ENCODE measurements at regions not wholly inside any gene's neighbourhood (a gene's known extent, or its start where the extent isn't known, plus 50 kb on each side); places are given as distances from the start of the nearest gene placed in this dataset.

DNA sequence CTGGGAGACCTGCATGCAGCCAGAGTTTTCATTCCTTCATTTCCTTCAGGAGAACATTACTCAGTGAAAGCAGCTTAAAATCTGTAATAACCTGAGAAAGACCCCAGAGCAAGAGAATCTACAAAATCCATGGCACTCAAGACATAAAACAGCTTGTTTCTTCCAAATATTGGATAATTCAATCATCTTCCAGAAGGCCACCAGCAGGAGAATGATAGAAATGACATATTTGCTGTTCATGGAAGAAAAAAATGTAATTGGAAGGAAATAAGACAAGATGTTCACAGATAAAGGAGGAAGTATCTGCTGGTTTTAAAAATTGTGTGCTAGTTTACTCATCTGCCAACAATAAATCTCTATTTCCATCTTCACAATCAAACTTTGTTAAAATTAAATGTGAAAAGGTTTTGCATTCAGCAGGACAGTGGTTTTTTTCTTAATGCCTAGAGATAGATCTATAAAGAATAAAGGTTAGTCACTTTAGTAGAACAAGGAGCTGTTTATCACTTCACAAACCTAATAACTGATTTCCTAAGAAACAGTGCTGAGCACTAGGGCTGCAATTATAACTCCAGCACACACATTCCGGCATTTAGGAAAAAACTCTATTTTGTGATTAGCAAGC, 530.8 kb downstream of the NSUN3 start:
- FAIRE-seq (no peak), DNase-seq (ENCODE audit: low spot score) (no peak)

DNA sequence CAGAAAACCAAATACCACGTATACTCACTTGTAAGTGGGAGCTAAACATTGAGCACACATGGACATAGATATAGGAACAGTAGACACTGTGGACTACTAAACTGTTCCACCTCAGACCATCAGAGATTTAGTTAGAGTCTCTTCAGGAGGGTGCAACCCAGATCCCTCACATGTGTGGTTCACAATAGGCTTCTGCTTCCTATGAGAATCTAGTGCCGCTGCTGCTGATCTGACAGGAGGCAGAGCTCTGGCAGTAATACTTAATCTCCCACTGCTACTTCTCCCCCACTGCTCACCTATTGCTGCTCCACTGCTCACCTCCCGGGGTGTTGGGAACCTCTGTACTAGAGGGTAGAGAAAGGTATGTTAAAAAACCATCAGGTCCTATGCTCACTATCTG, 533.3 kb downstream of the NSUN3 start:
- no peak for FAIRE-seq
- DNase-seq (ENCODE audit: low spot score), result no peak

DNA sequence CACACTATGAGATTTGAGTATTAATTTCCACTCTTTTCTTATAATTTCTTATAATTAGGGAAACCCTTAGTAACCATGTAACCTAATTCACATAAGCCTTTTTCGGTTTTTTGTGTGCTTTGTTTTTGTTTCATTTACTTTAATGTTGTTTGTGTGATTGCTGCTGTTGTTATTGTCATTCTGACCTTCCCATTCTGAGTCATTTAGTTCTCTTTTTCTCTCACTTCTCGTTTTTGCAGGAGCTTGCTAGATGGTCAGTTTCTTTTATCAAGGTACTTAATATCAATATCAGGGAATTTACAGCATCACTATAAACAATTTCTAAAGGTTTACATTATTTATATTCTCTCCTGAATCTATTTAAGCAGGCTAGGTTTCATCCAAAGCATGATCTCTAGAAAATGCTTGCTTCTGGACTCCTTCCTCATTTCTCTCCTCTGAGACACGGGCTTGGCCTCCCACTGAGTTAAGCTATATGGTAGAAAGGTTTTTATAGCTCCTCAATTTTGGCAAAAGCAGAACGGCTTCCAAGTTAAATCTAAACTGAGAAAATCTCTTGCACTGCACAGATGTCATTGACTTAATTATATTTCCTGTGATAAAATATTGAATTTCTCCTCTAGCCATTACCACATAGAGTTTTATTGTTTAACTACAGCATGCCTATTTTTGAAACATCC, 534.2 kb downstream of the NSUN3 start:
- no peak for DNase-seq (ENCODE audit: low spot score)
- no peak for FAIRE-seq

DNA sequence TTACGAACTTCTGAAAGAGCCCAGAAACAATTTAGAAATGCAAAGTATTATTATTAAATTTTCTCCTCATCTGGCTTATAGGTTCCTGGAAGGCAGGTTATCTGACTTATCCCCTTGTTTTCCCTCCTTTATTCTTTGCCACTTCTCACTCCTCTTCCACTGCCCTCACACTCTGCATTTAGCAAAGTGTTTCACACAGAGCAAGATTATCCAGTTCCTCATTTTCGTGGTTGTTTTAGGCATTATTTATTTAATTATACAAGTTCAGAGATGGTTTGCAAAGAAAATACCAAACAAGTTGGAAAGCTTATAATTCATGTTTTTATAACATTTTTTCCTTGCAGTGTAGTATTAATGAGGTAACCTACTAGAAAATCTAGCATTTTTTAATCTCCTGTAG, 544.9 kb downstream of the NSUN3 start:
- DNase-seq (ENCODE audit: low spot score), result no peak
- FAIRE-seq, result no peak

DNA sequence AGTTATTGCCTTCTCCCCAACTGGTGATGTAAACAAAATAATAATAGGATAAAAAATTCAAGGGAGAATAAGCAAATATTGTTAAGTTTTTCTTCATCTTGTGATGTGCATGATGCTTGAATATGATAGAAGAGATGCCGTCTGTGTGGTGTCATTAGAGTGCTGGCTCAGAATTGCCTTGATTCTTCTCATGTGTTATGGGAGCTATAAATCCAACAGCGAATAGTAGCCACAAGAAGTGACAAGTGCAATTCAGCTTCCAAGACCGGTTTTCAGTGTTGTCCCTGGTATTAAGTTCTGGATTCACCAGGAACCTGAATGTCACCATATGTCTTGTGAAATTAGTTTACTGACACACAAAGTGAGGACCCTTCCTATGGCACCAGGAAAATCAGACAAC, 547.0 kb downstream of the NSUN3 start:
- no peak for DNase-seq (ENCODE audit: low spot score)
- FAIRE-seq, result no peak

DNA sequence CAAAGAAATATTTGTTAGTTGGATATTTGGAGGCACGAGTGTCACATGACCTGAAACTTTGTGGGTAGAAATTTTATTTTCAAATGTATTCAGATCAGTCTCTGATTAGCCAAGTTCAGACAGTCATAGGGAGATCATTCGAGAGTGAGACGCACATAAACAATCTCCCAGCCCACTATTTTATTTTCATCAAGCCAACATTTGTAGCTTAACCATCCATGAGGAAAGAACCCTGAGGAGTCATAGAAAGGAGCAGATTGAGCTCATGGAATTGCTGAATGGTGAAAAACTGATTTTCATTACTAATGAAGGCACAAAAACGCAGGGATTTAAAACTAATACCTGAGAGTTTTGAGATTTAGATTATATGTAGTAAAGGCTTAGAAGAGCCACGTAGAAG, 548.7 kb downstream of the NSUN3 start:
- DNase-seq (ENCODE audit: low spot score) (no peak), FAIRE-seq (no peak)

DNA sequence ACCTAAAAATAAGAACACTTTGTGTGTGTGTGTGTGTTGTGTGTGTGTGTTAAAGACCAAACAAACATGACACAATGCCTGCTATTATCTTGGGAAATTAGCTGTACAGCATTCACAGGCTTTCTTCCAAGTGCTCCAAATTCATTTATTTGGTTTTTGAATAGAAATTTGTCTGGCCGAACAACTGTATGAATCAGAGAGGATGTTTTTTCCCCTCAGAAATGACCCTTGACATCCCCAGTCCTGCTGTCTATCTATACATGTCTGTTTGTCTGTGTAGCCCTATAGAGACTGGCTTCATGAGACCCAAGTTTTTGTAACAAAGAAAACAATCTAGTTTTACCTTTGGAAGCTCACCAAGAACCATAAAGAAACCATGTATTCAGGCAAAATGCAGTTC, 549.8 kb downstream of the NSUN3 start:
- no peak for FAIRE-seq

DNA sequence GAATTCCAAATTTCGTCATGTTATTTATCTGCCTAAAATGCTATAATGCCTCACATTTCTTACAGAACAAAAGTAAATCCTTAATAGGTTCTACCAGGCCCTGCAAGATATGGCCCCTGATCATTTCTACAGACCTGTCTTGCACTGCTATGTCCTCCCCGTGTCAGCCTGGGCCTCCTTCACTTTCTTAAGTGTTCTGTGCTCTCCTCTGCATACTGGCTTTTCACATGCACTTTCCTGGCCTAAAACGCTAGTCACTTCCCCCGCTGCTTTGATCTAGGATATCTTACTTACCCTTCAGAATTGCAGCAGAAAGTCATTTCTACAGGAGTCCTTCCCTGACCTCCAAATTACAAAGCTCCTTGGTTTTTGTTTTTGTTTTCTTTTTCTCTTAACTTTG, 551.3 kb downstream of the NSUN3 start:
- DNase-seq (ENCODE audit: low spot score) (no peak), FAIRE-seq (no peak)

More for the DNA sequence above, 549.8 kb downstream of the NSUN3 start:
- DNase-seq (ENCODE audit: low spot score), result no peak

DNA sequence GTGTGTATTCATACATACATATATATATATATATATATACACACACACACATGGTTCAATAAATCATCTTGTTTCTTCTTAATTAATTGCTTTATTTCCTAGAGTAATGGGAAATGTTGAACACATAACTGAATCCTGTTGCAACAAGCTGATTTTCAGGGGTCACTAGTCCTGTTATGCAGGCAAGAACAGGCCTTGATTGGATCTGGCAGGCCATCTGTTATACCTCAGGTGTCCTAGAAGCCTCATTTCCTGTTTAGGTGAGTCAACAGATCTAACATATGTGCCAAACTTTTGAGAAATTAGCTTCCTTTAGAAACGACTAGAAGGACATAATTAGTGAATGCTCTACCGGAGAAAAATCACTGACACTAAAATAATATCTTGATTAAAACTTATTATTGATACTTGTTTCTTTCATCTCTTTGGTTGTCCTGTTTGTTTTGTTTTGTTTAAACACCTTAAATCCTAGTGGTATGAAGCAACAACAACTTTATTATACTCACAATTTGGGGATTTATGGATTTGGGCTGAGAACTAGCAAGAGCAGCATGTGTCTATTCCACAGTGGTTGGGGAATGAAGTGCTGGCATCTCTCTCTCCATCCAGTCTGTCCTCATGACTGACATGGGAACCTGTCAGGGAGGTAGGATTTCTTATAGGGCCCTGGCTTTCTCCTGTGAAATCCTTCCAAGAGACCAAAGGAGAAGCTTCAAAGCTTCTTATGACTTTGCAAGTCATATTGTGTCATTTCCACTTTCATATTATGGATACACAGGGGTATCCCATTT, 552.6 kb downstream of the NSUN3 start:
- FAIRE-seq (no peak), DNase-seq (ENCODE audit: low spot score) (no peak)

DNA sequence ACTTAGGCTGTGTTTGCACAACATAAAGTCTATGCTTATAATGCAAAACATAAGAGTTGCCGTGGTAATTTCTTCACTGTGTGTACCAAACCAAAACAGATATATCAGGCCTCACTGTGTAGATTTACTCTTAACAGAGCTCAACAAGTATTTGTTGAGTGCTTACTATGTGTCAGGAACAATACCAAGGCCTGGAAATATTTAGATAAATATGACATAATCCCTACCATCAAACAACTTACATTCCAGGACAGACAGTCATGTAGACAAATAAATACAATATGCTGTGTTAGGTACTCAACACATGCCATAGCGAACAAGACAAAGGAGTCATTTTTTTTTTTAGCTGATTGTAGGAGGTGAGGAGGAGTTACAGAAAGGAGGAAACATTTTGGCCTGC, 554.0 kb downstream of the NSUN3 start:
- FAIRE-seq (no peak), DNase-seq (ENCODE audit: low spot score) (no peak)

DNA sequence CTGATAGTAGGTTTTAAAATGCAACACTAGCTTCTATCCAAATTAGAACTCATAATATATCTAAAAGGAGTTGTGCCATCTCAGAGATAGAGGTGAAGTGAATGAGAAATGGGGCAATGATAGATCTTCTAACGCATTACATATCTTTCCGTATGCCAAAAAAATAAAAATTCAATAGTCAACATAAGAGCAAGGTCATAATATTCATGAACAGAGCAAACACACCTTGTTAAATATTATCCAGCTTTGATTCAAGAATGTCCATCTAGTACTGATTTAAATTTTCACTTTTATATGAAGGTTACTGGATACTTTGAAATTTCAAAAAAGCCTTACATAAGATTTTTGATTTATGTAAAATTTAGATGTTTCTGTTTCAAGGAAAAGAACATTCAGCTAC, 554.5 kb downstream of the NSUN3 start:
- no peak for DNase-seq (ENCODE audit: low spot score)
- FAIRE-seq, result no peak

DNA sequence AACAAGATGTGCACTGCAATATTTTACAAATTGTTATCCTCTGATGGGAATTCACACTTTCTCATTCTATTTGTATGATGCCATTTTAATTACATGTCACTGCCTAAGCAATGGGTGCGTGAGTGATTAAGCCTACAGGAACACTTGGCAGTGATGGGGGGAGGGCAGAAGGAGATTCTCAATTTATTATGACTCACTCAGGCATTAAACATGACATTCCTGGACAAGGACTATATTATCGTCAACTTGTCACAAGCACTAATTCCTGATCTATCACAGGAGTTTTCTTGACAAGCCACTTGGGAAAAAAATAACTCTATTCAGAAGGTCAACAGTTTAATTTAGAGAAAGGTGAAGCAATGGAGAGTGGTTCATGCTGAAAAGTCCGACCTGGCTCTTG, 556.8 kb downstream of the NSUN3 start:
- DNase-seq (ENCODE audit: low spot score) (no peak), FAIRE-seq (no peak)

DNA sequence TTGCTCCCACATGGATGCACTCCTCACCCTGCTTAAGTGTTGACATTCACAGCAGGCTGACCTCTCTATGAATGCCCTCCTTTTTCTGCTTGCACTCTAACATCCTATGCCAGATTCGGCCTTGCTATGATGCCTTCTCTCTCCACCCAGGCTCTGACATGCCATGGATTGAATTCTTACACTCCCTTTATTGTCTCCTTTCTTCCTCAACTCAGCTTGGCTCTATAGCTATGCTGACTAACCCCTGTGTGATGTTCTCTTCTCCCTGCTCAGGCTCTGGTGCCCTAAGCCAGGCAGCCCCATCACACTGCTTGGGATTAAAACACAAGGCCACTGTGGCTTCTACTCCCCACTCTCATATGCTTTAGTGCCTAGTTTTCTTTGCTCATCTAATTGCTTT, 563.7 kb downstream of the NSUN3 start:
- FAIRE-seq, result no peak
- no peak for DNase-seq (ENCODE audit: low spot score)

DNA sequence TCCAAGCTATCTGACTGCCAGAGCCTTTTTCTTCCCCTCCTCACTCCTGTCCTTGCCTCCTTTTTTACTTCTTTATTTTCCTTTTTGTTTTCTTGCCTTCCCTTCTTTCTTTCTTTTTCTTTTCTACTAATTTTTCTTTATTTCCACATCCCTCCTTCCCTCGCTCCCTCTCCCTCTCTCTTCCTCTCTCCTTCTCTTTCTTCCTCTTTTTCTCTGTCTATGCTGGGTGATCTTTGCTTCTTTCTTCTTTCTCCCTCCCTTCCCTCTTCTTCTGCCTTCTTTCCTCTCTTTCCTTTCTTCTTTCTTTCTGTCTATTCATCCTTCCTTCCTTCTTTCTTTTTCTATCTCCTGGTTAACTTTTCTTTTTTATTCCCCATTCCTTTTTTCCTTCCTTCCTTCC, 564.8 kb downstream of the NSUN3 start:
- no peak for FAIRE-seq
- DNase-seq (ENCODE audit: low spot score), result no peak

DNA sequence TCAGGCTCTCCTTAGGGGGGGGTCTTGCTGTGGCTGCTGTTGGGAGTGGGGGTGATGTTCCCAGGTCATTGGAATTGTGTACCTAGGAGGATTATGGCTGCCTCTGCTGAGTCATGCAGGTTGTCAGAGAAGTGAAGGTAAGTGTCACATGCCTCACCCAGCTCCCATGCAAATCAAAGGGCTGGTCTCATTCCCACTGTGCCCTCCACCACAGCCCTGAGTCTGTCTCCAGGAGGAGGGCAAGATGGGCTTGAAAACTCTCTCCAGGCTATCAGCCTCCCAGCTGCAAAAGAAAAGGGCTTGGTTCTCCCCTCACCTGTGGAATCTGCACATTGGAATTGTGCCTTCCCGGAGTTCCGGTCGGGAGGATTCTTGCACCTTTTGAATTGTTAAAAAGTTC, 580.5 kb downstream of the NSUN3 start:
- no peak for FAIRE-seq
- no peak for DNase-seq (ENCODE audit: low spot score)

DNA sequence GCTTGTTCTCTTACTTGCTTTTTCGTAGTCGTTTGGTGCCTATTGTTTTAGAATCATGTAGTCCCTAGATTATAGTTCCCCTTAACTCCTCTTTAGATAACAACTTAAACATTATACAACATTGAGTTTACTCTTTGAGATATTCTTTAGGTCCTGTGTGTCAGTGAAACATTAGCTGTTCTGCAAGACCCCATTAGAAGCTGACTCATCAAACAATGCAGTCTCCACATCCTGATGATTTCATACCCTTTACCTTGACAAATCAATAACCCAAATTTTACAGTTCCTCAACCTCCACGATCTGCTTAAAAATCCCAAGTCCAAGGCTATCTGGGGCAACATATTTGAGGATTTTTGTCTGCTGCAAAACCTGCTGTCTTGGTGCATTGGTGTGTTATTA, 582.9 kb downstream of the NSUN3 start:
- FAIRE-seq, result no peak
- DNase-seq (ENCODE audit: low spot score), result no peak

DNA sequence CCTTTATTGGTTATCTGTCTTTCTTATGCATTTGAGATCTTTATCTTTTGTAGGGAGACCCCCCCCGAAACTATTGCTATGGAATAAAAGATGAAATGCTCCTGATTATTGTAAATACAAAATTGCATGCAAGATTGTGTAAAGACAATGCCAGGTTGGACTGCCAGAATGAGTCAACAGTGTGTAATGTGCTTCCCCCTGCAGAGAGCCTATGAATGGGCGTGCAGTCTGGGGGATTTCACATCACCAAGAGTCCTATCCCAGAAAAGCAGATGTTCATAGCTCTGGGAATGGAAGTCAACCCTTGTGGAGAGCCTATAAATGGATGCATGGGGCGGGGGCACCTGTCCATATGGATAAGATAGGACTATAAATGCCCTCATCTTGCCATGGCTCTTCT, 584.3 kb downstream of the NSUN3 start:
- DNase-seq (ENCODE audit: low spot score), result no peak
- no peak for FAIRE-seq

DNA sequence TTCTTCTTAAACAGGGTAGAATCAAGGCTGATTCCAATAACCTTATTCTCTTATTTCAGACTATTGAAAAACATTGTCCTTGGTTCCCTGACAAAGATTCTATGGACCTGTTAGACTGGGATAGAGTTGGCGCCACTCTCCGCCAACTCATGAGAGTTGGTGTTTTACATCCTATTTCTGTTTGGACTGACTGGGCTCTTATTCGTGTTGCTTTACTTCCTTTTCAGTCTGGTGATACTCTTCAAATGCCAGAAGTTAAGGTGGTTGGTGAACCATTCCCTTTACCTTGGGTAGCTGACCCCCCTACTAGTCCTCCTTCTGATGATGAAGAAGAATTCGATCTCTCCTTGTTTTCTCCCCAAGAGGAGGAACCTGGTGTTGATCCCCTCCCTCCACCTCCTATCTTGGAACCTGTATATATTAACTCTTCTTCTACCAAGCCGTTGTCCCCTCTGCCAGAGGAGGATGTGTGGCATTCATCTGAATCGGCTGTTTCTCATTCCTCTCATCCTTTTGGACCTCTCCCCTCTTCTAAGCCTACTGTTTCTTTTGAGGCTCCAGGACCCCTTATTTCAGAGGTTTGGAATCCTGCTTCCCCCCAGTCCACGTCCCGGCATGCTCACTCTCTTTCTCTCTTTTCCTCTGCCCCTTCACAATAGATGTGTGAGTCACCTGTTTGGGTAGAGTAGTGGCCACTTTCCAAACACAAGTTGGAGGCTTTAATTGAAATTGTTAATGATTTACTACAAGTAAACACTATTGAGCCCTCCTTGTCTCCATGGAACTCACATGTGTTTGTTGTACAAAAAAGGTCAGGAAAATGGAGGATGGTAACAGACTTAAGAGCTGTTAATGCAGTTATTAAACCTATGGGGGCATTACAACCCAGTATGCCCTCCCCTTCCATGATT, 585.7 kb downstream of the NSUN3 start:
- DNase-seq (ENCODE audit: low spot score) (peak; percentile 74), FAIRE-seq (peak; percentile 75)

DNA sequence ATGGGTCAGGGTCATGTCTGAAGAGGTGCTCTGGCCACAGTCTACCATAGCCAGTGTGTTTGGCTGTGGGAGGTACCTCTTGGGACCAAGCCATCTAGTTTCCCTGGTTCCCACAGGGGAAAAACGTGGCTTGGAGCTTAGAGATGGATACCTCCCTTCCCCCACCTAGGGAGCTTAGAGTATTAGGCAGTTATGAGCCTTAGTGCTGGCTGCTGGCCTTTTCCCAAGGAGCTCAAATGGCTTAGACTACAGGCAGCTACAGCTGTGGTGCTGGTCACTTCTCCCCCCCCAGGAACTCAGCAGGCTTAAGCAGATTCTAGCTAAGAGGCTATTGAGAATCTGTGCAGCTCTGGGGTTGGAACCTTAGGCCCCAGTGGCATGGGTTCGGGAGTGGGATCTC, 591.2 kb downstream of the NSUN3 start:
- DNase-seq (ENCODE audit: low spot score) (no peak), FAIRE-seq (no peak)

DNA sequence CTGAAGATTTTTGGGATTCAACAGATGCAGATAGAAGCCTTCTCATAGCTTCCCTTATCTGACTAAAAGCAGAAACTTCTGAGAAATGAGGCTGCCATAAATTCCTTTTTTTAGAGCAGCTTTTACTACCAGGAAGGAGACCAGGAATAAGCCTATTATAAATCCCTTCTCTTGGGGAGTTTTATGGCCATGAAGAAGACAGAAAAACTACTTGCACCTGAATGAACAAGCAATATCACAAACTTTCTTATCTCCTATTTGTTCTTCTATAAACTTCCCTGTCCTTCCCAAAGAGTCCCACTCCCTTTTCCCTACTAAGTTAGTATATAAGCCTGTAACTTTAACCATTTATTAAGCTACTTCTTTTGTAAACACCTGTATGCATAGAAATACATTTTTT, 603.1 kb downstream of the NSUN3 start:
- DNase-seq (ENCODE audit: low spot score) (no peak), FAIRE-seq (no peak)

DNA sequence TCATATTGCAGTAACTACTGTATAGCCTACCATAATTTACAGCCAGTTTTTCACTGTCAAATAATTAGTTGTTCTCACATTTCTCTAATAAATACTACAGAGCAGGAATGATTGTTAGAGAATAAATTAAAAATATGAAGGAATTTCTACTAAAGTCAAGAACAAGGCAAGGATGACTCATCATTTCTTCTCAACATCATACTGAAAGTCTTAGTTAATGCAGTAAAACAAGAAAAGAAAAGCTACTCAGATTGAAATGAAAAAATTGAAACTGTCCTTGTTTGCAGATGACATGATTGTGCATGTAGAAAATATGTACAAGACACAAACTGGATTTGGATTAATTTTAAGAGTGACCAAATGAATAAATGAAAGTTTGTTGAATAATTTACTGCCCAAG, 608.2 kb downstream of the NSUN3 start:
- no peak for FAIRE-seq
- DNase-seq (ENCODE audit: low spot score), result no peak

DNA sequence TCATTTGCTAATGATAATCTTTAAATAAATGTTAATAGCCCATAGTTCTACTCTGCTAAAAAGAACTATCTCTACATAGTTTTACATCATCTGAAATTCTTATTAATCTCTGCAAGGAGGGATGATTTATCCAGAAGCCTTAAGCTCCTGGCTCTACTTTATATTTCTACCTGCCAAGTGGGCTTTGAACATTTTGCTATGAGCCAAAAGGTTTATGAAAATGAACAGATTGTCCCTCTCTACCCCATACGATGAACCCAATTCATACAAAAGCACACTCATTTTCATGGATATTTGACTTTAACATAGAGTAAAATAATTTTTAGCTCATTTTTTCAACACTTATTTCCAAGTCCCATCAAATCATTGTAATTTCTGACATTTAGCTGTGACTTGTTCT, 611.0 kb downstream of the NSUN3 start:
- DNase-seq (ENCODE audit: low spot score) (no peak), FAIRE-seq (no peak)
